ENCODE measurements at regions not wholly inside any gene's neighbourhood (a gene's known extent, or its start where the extent isn't known, plus 50 kb on each side); places are given as distances from the start of the nearest gene placed in this dataset.
"Not testable (repeated sequence)": the region's sequence is repeated elsewhere in the genome, so short reads cannot be mapped to it uniquely, and the experiment has no call there.

GRCh38 chr21:22192766-22193165 lies 1194.6 kb downstream of the NCAM2 start:
- Histone ChIP-seq H3K36me3 (ENCODE audit: control insufficient read depth, insufficient read depth, low read length) (no peaks in the 10 kb centered on the region), H3K4me1 (ENCODE audit: control insufficient read depth, insufficient read depth, low read length) (no peaks in the 10 kb centered on the region), H3K9me3 (ENCODE audit: control insufficient read depth, insufficient read depth, low read depth, low read length) (no peaks in the 10 kb centered on the region), H3K4me3 (ENCODE audit: low read depth in 2 of 2, low read length in 2 of 2) (no peak overlapping the region), H3K27ac (ENCODE audit: low read length) (no peak overlapping the region), H3K27me3 (ENCODE audit: control insufficient read depth, insufficient read depth, low read length) (no peaks in the 10 kb centered on the region)
- no TSS peak for BruUV-seq (replicated peaks)
- DNase-seq (ENCODE audit: low read depth, low spot score) (no peak), ATAC-seq (no peak)
- ChIA-PET POLR2A (no interaction called here), CTCF (no interaction called here)
- TF ChIP-seq REST (IDR thresholded peaks at IDR 0.05; ENCODE audit: insufficient read depth in 1 of 2, low read depth in 2 of 2, low read length in 1 of 2): no peak
- TF ChIP-seq CTCF (IDR thresholded peaks at IDR 0.05): no peak
- TF ChIP-seq TCF7L2 (IDR thresholded peaks at IDR 0.05; ENCODE audit: low read depth, low read length): no peak
- no peak for TF ChIP-seq POLR2AphosphoS5 (IDR thresholded peaks at IDR 0.05; ENCODE audit: low read depth, low read length)
- TF ChIP-seq SIN3A (IDR thresholded peaks at IDR 0.05; ENCODE audit: borderline replicate concordance, insufficient read depth, low read depth, low read length): no peak
- in situ Hi-C loops (cut with HindIII; ENCODE audit: low pct_unique_long_range_greater_than_20kb, low sequenced_read_pairs) (no loop called here), intact Hi-C loops (cut with micrococcal nuclease; ENCODE audit: unreplicated experiment) (no loop called here)

DNA sequence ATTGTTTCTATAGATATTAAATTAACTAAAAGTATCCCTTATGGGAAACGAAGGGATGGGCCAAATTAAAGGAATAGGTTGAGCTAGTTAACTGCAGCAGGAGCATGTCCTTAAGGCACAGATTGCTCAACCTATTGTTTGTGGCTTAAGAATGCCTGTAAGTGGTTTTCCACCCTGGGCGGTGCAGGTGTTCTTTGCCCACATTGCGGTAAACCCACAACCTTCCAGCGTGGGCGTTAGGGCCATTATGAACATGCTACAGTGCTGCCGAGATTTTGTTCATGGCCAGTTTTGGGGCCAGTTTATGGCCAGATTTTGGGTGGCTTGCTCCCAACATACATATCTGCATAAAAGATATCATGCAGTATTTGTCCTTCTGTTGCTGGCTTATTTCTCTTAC lies 1196.8 kb downstream of the NCAM2 start:
- DNase-seq (ENCODE audit: low read depth, low spot score); POLR2A ChIA-PET; ATAC-seq; in situ Hi-C loops (cut with HindIII; ENCODE audit: low pct_unique_long_range_greater_than_20kb, low sequenced_read_pairs); intact Hi-C loops (cut with micrococcal nuclease; ENCODE audit: unreplicated experiment); H3K4me3 ChIP-seq (ENCODE audit: low read depth in 2 of 2, low read length in 2 of 2); CTCF ChIA-PET; H3K27me3 ChIP-seq (ENCODE audit: control insufficient read depth, insufficient read depth, low read length); H3K4me1 ChIP-seq (ENCODE audit: control insufficient read depth, insufficient read depth, low read length); H3K9me3 ChIP-seq (ENCODE audit: control insufficient read depth, insufficient read depth, low read depth, low read length); H3K27ac ChIP-seq (ENCODE audit: low read length); H3K36me3 ChIP-seq (ENCODE audit: control insufficient read depth, insufficient read depth, low read length); BruUV-seq (replicated peaks): not testable (repeated sequence)

DNA sequence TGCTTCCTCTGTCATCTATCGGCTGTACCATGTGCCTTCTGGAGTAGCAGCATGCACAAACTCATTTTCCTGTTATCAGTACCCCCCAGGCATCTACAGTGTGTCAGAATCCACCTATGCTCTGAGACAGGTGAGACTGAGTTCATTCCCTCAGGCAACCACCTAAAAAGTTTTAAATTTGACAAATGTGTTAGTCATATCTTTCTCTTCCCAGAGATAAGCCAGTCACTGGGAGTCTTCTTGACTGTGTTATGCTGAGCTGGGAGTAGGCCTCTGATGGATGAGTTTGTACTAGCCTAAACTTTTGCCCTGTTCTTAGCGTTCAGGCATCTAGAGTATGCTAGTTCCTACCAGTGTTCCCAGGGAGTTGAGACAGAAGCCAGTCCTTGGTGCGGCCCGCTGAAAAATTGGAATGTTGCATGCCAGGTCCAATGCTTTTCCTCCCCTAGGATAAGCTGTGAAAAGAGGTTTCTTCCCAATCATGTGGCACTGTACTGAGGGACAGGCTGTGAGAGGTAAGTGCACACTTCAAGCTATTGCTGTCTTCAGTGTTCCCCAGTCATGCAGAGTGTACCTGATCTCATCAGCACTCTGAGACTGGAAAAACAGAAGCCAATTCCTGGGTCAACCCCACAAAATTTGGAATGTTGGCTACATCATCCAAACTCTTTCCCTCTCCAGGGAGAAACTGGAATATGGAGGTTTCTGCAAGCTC lies 1202.3 kb downstream of the NCAM2 start:
- Histone ChIP-seq H3K4me3 (ENCODE audit: low read depth in 2 of 2, low read length in 2 of 2) (no peak overlapping the region), H3K36me3 (ENCODE audit: control insufficient read depth, insufficient read depth, low read length) (no peaks in the 10 kb centered on the region), H3K4me1 (ENCODE audit: control insufficient read depth, insufficient read depth, low read length) (no peaks in the 10 kb centered on the region), H3K27ac (ENCODE audit: low read length) (no peak overlapping the region), H3K27me3 (ENCODE audit: control insufficient read depth, insufficient read depth, low read length) (no peaks in the 10 kb centered on the region), H3K9me3 (ENCODE audit: control insufficient read depth, insufficient read depth, low read depth, low read length) (no peaks in the 10 kb centered on the region)
- no TSS peak for BruUV-seq (replicated peaks)
- DNase-seq (ENCODE audit: low read depth, low spot score) (no peak), ATAC-seq (no peak)
- POLR2A ChIA-PET: no interaction called here
- TF ChIP-seq TCF7L2 (IDR thresholded peaks at IDR 0.05; ENCODE audit: low read depth, low read length): no peak
- no peak for TF ChIP-seq POLR2AphosphoS5 (IDR thresholded peaks at IDR 0.05; ENCODE audit: low read depth, low read length)
- no peak for TF ChIP-seq CTCF (IDR thresholded peaks at IDR 0.05)
- TF ChIP-seq REST (IDR thresholded peaks at IDR 0.05; ENCODE audit: insufficient read depth in 1 of 2, low read depth in 2 of 2, low read length in 1 of 2): no peak
- TF ChIP-seq SIN3A (IDR thresholded peaks at IDR 0.05; ENCODE audit: borderline replicate concordance, insufficient read depth, low read depth, low read length): no peak
- CTCF ChIA-PET: no interaction called here
- intact Hi-C loops (cut with micrococcal nuclease; ENCODE audit: unreplicated experiment): no loop called here
- in situ Hi-C loops (cut with HindIII; ENCODE audit: low pct_unique_long_range_greater_than_20kb, low sequenced_read_pairs): no loop called here

Measured in Panc1 (cell line).